ENCODE measurements at regions not wholly inside any gene's neighbourhood (a gene's known extent, or its start where the extent isn't known, plus 50 kb on each side); places are given as distances from the start of the nearest gene placed in this dataset.
"Not testable (repeated sequence)": the region's sequence is repeated elsewhere in the genome, so short reads cannot be mapped to it uniquely, and the experiment has no call there.

GRCh38 chr4:128684016-128684415, 125.5 kb upstream of the JADE1 start:
- Mint-ChIP-seq H3K27ac (no peak overlapping the region), H3K9me3 (no peaks in the 10 kb centered on the region), H3K36me3 (ENCODE audit: low read depth) (no peaks in the 10 kb centered on the region), H3K4me3 (no peak overlapping the region), H3K4me1 (ENCODE audit: low read depth) (no peaks in the 10 kb centered on the region), H3K27me3 (ENCODE audit: insufficient read depth) (peaks cover 2% of the 10 kb centered on the region; the same call in 1 of the 2 replicates)
- no peak for TF ChIP-seq CTCF (IDR thresholded peaks at IDR 0.05)
- DNase-seq = no peak

GRCh38 chr4:128682942-128683666, 126.4 kb upstream of the JADE1 start:
- H3K27me3 Mint-ChIP-seq (ENCODE audit: insufficient read depth) = peaks cover 2% of the 10 kb centered on the region; the same call in 1 of the 2 replicates
- H3K36me3 Mint-ChIP-seq (ENCODE audit: low read depth) = no peaks in the 10 kb centered on the region
- H3K9me3 Mint-ChIP-seq = no peaks in the 10 kb centered on the region
- no peak overlapping the region for H3K27ac Mint-ChIP-seq
- H3K4me3 Mint-ChIP-seq = no peak overlapping the region
- DNase-seq = no peak
- TF ChIP-seq CTCF (IDR thresholded peaks at IDR 0.05) = no peak
- no peaks in the 10 kb centered on the region for H3K4me1 Mint-ChIP-seq (ENCODE audit: low read depth)

DNA sequence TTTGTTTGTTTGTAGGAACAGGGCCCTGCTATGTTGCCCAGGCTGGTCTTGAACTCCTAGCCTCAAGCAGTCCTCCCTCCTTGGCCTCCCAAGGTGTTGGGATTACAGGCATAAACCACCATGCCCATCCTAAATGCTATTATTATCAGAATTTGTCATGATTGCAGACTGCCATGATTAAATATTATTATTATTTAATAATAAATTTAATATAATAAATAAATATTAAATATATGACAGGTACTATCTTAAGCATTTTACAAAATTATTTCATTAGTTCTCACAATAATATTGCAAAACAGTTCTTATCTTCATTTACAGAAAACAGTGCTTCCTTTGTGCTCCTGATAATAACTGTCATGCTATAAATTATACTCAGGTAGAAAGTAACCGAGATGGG, 133.4 kb upstream of the JADE1 start:
- Mint-ChIP-seq H3K4me1 (ENCODE audit: low read depth) (no peaks in the 10 kb centered on the region), H3K36me3 (ENCODE audit: low read depth) (no peaks in the 10 kb centered on the region), H3K9me3 (no peaks in the 10 kb centered on the region), H3K4me3 (no peak overlapping the region), H3K27ac (no peak overlapping the region), H3K27me3 (ENCODE audit: insufficient read depth) (no peaks in the 10 kb centered on the region)
- no peak for DNase-seq
- TF ChIP-seq CTCF (IDR thresholded peaks at IDR 0.05) = no peak

- Mint-ChIP-seq H3K36me3 (ENCODE audit: low read depth) (no peaks in the 10 kb centered on the region), H3K9me3 (no peaks in the 10 kb centered on the region), H3K27ac (no peak overlapping the region), H3K4me1 (ENCODE audit: low read depth) (no peaks in the 10 kb centered on the region), H3K27me3 (ENCODE audit: insufficient read depth) (no peaks in the 10 kb centered on the region), H3K4me3 (no peak overlapping the region)
- TF ChIP-seq CTCF (IDR thresholded peaks at IDR 0.05) = no peak
- no peak for DNase-seq
Observed at GRCh38 chr4:128675083-128675482, 134.4 kb upstream of the JADE1 start.

DNA sequence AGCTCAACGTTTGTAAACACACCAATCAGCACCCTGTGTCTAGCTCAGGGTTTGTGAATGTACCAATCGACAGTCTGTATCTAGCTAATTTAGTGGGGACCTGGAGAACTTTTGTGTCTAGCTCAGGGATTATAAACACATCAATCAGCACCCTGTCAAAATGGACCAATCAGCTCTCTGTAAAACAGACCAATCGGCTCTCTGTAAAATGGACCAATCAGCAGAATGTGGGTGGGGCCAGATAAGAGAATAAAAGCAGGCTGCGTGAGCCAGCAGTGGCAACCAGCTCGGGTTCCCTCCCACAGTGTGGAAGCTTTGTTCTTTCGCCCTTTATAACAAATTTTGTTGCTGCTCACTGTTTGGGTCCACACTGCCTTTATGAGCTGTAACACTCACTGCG, 136.3 kb upstream of the JADE1 start:
- not testable (repeated sequence) for H3K4me1 Mint-ChIP-seq (ENCODE audit: low read depth); H3K36me3 Mint-ChIP-seq (ENCODE audit: low read depth); H3K9me3 Mint-ChIP-seq; H3K27ac Mint-ChIP-seq; DNase-seq; H3K27me3 Mint-ChIP-seq (ENCODE audit: insufficient read depth); H3K4me3 Mint-ChIP-seq

DNA sequence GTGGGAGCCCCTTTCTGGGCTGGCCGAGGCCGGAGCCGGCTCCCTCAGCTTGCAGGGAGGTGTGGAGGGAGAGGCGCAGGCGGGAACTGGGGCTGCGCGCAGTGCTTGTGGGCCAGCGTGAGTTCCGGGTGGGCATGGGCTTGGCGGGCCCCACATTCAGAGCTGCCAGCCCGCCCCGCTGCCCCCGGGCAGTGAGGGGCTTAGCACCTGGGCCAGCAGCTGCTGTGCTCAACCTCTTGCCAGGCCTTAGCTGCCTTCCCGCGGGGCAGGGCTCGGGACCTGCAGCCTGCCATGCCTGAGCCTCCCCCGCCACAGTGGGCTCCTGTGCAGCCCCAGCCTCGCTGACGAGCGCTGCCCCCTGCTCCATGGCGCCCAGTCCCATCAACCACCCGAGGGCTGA, 136.9 kb upstream of the JADE1 start:
- H3K36me3 Mint-ChIP-seq (ENCODE audit: low read depth); H3K4me1 Mint-ChIP-seq (ENCODE audit: low read depth): not testable (repeated sequence)

More for the DNA sequence above, 136.9 kb upstream of the JADE1 start:
- not testable (repeated sequence) for H3K4me3 Mint-ChIP-seq; H3K27me3 Mint-ChIP-seq (ENCODE audit: insufficient read depth); H3K27ac Mint-ChIP-seq; DNase-seq; H3K9me3 Mint-ChIP-seq

Measured in HFFc6 (cell line).